Hepatocyte (in vitro differentiated cells): ENCODE measurements at regions not wholly inside any gene's neighbourhood (a gene's known extent, or its start where the extent isn't known, plus 50 kb on each side); places are given as distances from the start of the nearest gene placed in this dataset.

Source experiments
- DNase-seq: peaks from one replicate; pipeline ENCODE4 v3.0.0-alpha.2; 2016; ENCODE audit warnings: low spot score
- H2AFZ ChIP-seq: fragments of 200-600 bp; sonication (generic); 2 replicates; pipeline ENCODE4 v1.6.0; 2016; ENCODE audit warnings: antibody characterized with exemption, mild to moderate bottlenecking
- H3K27ac ChIP-seq: fragments of 200-600 bp; sonication (generic); 2 replicates; pipeline ENCODE4 v1.5.1; 2016; ENCODE audit warnings: mild to moderate bottlenecking
- H3K27me3 ChIP-seq: fragments of 200-600 bp; sonication (generic); 2 replicates; pipeline ENCODE4 v1.6.1; 2016
- H3K36me3 ChIP-seq: fragments of 200-600 bp; sonication (generic); replicated peaks from 2 replicates; pipeline ENCODE4 v1.5.1; 2016; ENCODE audit warnings: low read depth; ENCODE audit not compliant: insufficient read depth
- H3K4me1 ChIP-seq: fragments of 200-600 bp; sonication (generic); 2 replicates; pipeline ENCODE4 v1.5.1; 2016; ENCODE audit warnings: mild to moderate bottlenecking, moderate library complexity; ENCODE audit not compliant: insufficient read depth
- H3K4me2 ChIP-seq: fragments of 200-600 bp; sonication (generic); 2 replicates; pipeline ENCODE4 v1.6.0; 2016
- H3K4me3 ChIP-seq: fragments of 200-600 bp; sonication (generic); 2 replicates; pipeline ENCODE4 v1.5.1; 2016; ENCODE audit warnings: mild to moderate bottlenecking
- H3K79me2 ChIP-seq: fragments of 200-600 bp; sonication (generic); 2 replicates; pipeline ENCODE4 v1.6.0; 2017; ENCODE audit warnings: mild to moderate bottlenecking
- H3K9me2 ChIP-seq: fragments of 200-600 bp; sonication (generic); replicated peaks from 2 replicates; pipeline ENCODE4 v1.6.0; 2017; ENCODE audit warnings: mild to moderate bottlenecking; ENCODE audit not compliant: insufficient read depth
- H3K9me3 ChIP-seq: fragments of 200-600 bp; sonication (generic); 2 replicates; pipeline ENCODE4 v1.5.1; 2016; ENCODE audit warnings: low read depth, mild to moderate bottlenecking
- H4K20me1 ChIP-seq: fragments of 200-600 bp; sonication (generic); 2 replicates; pipeline ENCODE4 v1.6.0; 2016; ENCODE audit warnings: mild to moderate bottlenecking; ENCODE audit not compliant: insufficient read depth, poor library complexity, severe bottlenecking
- CTCF ChIP-seq: fragments of 200-600 bp; sonication (generic); IDR thresholded peaks from 2 replicates; pipeline ENCODE4 v1.5.1; 2016; ENCODE audit warnings: antibody characterized with exemption, mild to moderate bottlenecking; ENCODE audit not compliant: poor library complexity
- EZH2 ChIP-seq: fragments of 200-600 bp; sonication (generic); IDR thresholded peaks from 2 replicates; pipeline ENCODE4 v1.6.1; 2016; ENCODE audit warnings: antibody characterized with exemption, mild to moderate bottlenecking, borderline replicate concordance
- EZH2phosphoT487 ChIP-seq: fragments of 200-600 bp; sonication (generic); IDR thresholded peaks from one replicate; pipeline ENCODE4 v1.6.1; 2018; ENCODE audit warnings: antibody characterized with exemption, mild to moderate bottlenecking, low read depth, moderate library complexity; ENCODE audit not compliant: unreplicated experiment, severe bottlenecking
- WGBS: methylation state at CpG from one replicate; pipeline ENCODE4 v1.1.6; 2016; ENCODE audit warnings: low lambda C conversion rate; ENCODE audit errors: missing lambda C conversion rate; 5-methylcytosine and 5-hydroxymethylcytosine counted together

- Histone ChIP-seq H3K27me3 (no peaks in the 10 kb centered on the region), H3K4me2 (no peak overlapping the region), H3K9me3 (no peaks in the 10 kb centered on the region), H2AFZ (peak overlapping the region; percentile 29), H3K27ac (no peak overlapping the region), H3K4me1 (peaks cover 3% of the 10 kb centered on the region), H4K20me1 (no peaks in the 10 kb centered on the region), H3K4me3 (no peak overlapping the region), H3K79me2 (no peaks in the 10 kb centered on the region), H3K36me3 (no peaks in the 10 kb centered on the region), H3K9me2 (no peaks in the 10 kb centered on the region)
- 63% methylated on average over 3 of the region's 3 CpGs for WGBS
- no peak for TF ChIP-seq CTCF
- no peak for TF ChIP-seq EZH2
- no peak for TF ChIP-seq EZH2phosphoT487
- DNase-seq = no peak
Measured at GRCh38 chr14:63800651-63801375, 52.0 kb upstream of the SYNE2 start.
